ENCODE measurements at regions not wholly inside any gene's neighbourhood (a gene's known extent, or its start where the extent isn't known, plus 50 kb on each side); places are given as distances from the start of the nearest gene placed in this dataset.

DNA sequence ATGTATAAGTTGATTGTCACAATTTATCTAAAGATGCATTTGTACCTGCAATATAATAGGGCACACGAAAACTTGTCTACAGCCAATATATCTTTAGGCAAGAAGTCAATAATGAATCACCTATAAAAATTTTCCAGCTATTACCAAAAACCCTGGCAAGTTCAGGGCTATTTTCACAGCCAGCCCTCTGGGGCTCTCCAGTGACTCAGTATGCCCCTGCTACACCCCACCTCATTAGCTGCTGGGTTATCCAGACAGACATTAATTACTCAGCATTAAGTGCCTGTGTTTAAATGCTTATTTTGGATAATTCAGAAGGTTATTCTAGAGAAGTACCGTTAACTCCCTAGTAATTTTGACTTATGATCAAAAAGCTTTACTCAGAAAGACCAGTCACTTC, 220.2 kb downstream of the TBX15 start:
- TF ChIP-seq, protein P1, sequence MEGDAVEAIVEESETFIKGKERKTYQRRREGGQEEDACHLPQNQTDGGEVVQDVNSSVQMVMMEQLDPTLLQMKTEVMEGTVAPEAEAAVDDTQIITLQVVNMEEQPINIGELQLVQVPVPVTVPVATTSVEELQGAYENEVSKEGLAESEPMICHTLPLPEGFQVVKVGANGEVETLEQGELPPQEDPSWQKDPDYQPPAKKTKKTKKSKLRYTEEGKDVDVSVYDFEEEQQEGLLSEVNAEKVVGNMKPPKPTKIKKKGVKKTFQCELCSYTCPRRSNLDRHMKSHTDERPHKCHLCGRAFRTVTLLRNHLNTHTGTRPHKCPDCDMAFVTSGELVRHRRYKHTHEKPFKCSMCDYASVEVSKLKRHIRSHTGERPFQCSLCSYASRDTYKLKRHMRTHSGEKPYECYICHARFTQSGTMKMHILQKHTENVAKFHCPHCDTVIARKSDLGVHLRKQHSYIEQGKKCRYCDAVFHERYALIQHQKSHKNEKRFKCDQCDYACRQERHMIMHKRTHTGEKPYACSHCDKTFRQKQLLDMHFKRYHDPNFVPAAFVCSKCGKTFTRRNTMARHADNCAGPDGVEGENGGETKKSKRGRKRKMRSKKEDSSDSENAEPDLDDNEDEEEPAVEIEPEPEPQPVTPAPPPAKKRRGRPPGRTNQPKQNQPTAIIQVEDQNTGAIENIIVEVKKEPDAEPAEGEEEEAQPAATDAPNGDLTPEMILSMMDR (conservative IDR thresholded peaks at IDR 0.05), result no peak
- TF ChIP-seq EZH2 (IDR thresholded peaks at IDR 0.05; ENCODE audit: low read depth), result no peak
